HL-60 (cell line): ENCODE measurements at regions not wholly inside any gene's neighbourhood (a gene's known extent, or its start where the extent isn't known, plus 50 kb on each side); places are given as distances from the start of the nearest gene placed in this dataset.

Source experiments
- DNase-seq, 2 experiments: peaks; one replicate each; pipeline ENCODE4 v3.0.0-alpha.2; 2010 to 2020; ENCODE audit warnings: low read depth in 1 of 2, low spot score in 1 of 2
- H3K27ac ChIP-seq: fragments of 250-450 bp; sonication (Bioruptor Pico); replicated peaks from 2 replicates; pipeline ENCODE4 v1.5.1; 2020; ENCODE audit warnings: mild to moderate bottlenecking, moderate library complexity
- H3K27me3 ChIP-seq: fragments of 250-450 bp; sonication (Bioruptor Pico); 2 replicates; pipeline ENCODE4 v1.5.1; 2021; ENCODE audit warnings: mild to moderate bottlenecking, moderate library complexity; ENCODE audit not compliant: insufficient read depth, poor library complexity, severe bottlenecking
- H3K4me3 ChIP-seq: replicated peaks from 2 replicates; pipeline ENCODE4 v1.5.1; 2011; ENCODE audit warnings: mild to moderate bottlenecking, control low read depth, low read length; ENCODE audit not compliant: insufficient read depth
- CTCF ChIP-seq: IDR thresholded peaks from one replicate; pipeline ENCODE4 v1.5.1; 2011; ENCODE audit warnings: low read length, control low read depth, inconsistent platforms; ENCODE audit not compliant: insufficient read depth
- GABPA ChIP-seq: IDR thresholded peaks from 2 replicates; pipeline ENCODE4 v1.6.1; 2012; ENCODE audit warnings: low read depth
- POLR2AphosphoS5 ChIP-seq: IDR thresholded peaks from 2 replicates; pipeline ENCODE4 v1.6.1; 2012; ENCODE audit warnings: low read depth
- REST ChIP-seq: IDR thresholded peaks from 2 replicates; pipeline ENCODE4 v1.6.1; 2012; ENCODE audit warnings: low read depth; ENCODE audit not compliant: insufficient replicate concordance
- SPI1 ChIP-seq: IDR thresholded peaks from 2 replicates; pipeline ENCODE4 v1.6.1; 2012; ENCODE audit warnings: low read depth, mild to moderate bottlenecking, borderline replicate concordance

DNA sequence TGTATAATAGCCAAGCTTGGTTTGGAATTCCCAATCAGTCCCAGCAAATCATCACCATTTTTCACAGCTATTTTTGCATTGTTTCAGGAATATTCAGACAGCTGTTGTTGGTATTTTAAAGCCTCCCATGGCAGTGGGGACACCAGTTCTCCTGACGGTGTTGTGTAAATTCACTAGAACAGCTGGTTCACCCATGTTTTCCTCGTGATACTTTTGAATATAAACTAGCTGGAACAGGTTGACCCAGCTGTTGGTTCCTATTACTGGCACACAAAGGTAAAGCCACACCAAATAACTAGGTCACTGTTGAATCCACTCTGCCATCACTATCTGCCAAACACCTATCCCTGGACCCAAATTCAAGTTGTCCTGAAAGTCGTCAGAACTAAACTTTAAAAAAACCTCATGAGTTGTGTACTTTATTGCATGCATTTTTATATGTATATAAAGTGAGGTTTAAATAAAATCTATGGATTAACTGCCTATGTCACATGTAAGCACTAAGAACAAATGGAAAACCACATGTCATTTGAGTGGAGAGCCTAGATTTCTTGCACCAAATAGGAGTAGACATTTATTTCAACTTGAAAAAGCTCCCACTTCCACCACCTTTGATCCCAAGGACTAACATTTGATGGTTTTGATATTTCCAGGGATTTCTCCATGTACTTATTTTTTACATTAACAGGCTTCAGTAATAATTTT lies 121.9 kb upstream of the PIK3R1 start:
- no peak for TF ChIP-seq GABPA
- TF ChIP-seq POLR2AphosphoS5 = no peak
- TF ChIP-seq REST = no peak
- no peak for TF ChIP-seq CTCF
- no peak for TF ChIP-seq SPI1
- Histone ChIP-seq H3K27ac (no peak overlapping the region), H3K4me3 (no peak overlapping the region), H3K27me3 (no peaks in the 10 kb centered on the region)
- DNase-seq = no peak

DNA sequence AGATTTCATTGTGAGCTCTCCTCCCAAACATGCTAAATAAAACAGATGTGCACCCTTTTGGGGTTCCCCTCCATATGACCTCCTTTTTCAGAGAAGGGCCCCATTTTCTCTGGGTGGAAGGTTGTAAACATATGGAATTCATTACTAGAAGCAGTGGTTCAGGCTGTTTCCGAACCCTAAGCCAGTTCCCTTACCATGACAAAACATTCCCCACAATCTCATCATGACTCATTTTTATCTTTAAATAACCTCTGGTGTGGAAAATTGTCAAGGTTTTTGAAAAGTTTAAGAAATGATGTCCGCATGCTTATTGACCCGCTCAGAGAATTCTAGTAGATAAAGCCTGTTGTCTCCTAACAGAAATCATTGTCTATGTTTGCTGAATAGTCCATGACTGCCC lies 127.3 kb upstream of the PIK3R1 start:
- DNase-seq = no peak

More for the DNA sequence above, 127.3 kb upstream of the PIK3R1 start:
- no peak overlapping the region for H3K27ac ChIP-seq
- no peak overlapping the region for H3K4me3 ChIP-seq
- no peaks in the 10 kb centered on the region for H3K27me3 ChIP-seq
- TF ChIP-seq REST (no peak), SPI1 (no peak), POLR2AphosphoS5 (no peak), GABPA (no peak), CTCF (no peak)
